ENCODE measurements at regions not wholly inside any gene's neighbourhood (a gene's known extent, or its start where the extent isn't known, plus 50 kb on each side); places are given as distances from the start of the nearest gene placed in this dataset.
"Not testable (repeated sequence)": the region's sequence is repeated elsewhere in the genome, so short reads cannot be mapped to it uniquely, and the experiment has no call there.

- DNase-seq = no peak
These were observed 182.3 kb downstream of the IRX2 start for GRCh38 chr5:2569176-2569575.

GRCh38 chr5:2566284-2566683 is 185.2 kb downstream of the IRX2 start:
- no peak for DNase-seq

- no peak for DNase-seq
These were observed 186.3 kb downstream of the IRX2 start for GRCh38 chr5:2565147-2565546.

- DNase-seq = no peak
These were observed 188.4 kb downstream of the IRX2 start for GRCh38 chr5:2563046-2563445.

GRCh38 chr5:2562036-2562435 is 189.4 kb downstream of the IRX2 start:
- DNase-seq = no peak

- DNase-seq = no peak
These were observed 191.0 kb downstream of the IRX2 start for GRCh38 chr5:2560435-2560834.

GRCh38 chr5:2557435-2557834 is 194.0 kb downstream of the IRX2 start:
- no peak for DNase-seq

GRCh38 chr5:2556375-2556966 is 195.0 kb downstream of the IRX2 start:
- DNase-seq = no peak

- no peak for DNase-seq
These were observed 197.9 kb downstream of the IRX2 start for GRCh38 chr5:2553611-2554010.

- DNase-seq = no peak
These were observed 201.0 kb downstream of the IRX2 start for GRCh38 chr5:2550509-2550908.

- DNase-seq = no peak
These were observed 201.6 kb downstream of the IRX2 start for GRCh38 chr5:2549900-2550299.

GRCh38 chr5:2549354-2549753 is 202.1 kb downstream of the IRX2 start:
- DNase-seq = no peak

GRCh38 chr5:2546938-2547337 is 204.5 kb downstream of the IRX2 start:
- no peak for DNase-seq

- no peak for DNase-seq
These were observed 207.5 kb downstream of the IRX2 start for GRCh38 chr5:2544003-2544402.

- DNase-seq = no peak
These were observed 208.7 kb downstream of the IRX2 start for GRCh38 chr5:2542821-2543220.

GRCh38 chr5:2542026-2542425 is 209.5 kb downstream of the IRX2 start:
- no peak for DNase-seq

GRCh38 chr5:2538169-2538568 is 213.3 kb downstream of the IRX2 start:
- DNase-seq = no peak

- no peak for DNase-seq
These were observed 213.9 kb downstream of the IRX2 start for GRCh38 chr5:2537378-2538145.

GRCh38 chr5:2536632-2537377 is 214.7 kb downstream of the IRX2 start:
- DNase-seq = no peak

GRCh38 chr5:2534970-2535369 is 216.5 kb downstream of the IRX2 start:
- no peak for DNase-seq

- DNase-seq = no peak
These were observed 217.2 kb downstream of the IRX2 start for GRCh38 chr5:2534251-2534650.

- DNase-seq = not testable (repeated sequence)
These were observed 217.6 kb downstream of the IRX2 start for GRCh38 chr5:2533848-2534247.

GRCh38 chr5:2532809-2533208 is 218.7 kb downstream of the IRX2 start:
- no peak for DNase-seq

- DNase-seq = no peak
These were observed 220.2 kb downstream of the IRX2 start for GRCh38 chr5:2531318-2531717.
